DOHH2 (cell line): ENCODE measurements at regions not wholly inside any gene's neighbourhood (a gene's known extent, or its start where the extent isn't known, plus 50 kb on each side); places are given as distances from the start of the nearest gene placed in this dataset.

Experiments
- CTCF ChIP-seq: fragments of 200-600 bp; sonication (generic); IDR thresholded peaks from one replicate; pipeline ENCODE4 v1.5.1; 2014; ENCODE audit warnings: antibody characterized with exemption, mild to moderate bottlenecking, low read depth, low read length; ENCODE audit not compliant: poor library complexity, severe bottlenecking
- EZH2phosphoT487 ChIP-seq: fragments of 200-600 bp; sonication (generic); IDR thresholded peaks from 2 replicates; pipeline ENCODE4 v1.6.1; 2017; ENCODE audit warnings: borderline replicate concordance, mild to moderate bottlenecking, antibody characterized with exemption, low read length, moderate library complexity, mixed read lengths

DNA sequence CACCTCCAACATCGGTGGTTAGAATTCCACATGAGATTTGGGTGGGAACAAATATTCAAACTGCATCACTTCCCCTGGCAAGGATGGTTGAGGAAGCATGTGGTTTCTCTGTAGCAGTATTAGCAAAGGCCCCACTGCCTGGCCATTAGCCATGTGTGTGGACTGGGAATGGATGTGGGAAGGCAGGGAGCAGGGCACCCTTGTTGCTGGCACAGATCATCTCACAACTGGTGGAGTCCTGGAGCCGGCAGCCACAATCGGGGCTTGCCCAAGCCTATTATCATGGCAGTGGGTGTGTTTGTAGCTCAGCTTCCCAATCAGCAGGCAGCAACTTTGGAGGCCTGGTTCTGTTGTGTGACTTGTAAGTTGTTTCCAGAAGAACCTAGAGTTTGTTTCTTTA is 391.9 kb downstream of the DLEU7 start:
- no peak for TF ChIP-seq CTCF
- TF ChIP-seq EZH2phosphoT487, result no peak
